GM12878 (cell line): ENCODE measurements at regions not wholly inside any gene's neighbourhood (a gene's known extent, or its start where the extent isn't known, plus 50 kb on each side); places are given as distances from the start of the nearest gene placed in this dataset.

Experiments used
- ATAC-seq: fragments of 200-7000 bp; cut with Tn5 transposase; 3 replicates; pipeline ENCODE4 v1.9.1; 2020; ENCODE audit warnings: mild to moderate bottlenecking, moderate library complexity
- BruUV-seq: library from RNA; stranded (reverse); fragments of 400-500 nt; replicated peaks from 2 replicates; lab custom pipeline; 2021; lab: Mats Ljungman, UMichigan
- CTCF ChIA-PET: fragments of 300-600 bp; sonication (Branson Sonifier 250); formaldehyde crosslinking; extraction: SDS; loops from one replicate; lab custom pipeline; 2021; ENCODE audit warnings: inconsistent platforms; lab: Yijun Ruan, JAX
- POLR2A ChIA-PET: fragments of 350-600 bp; formaldehyde crosslinking; extraction: SDS; loops from one replicate; lab custom pipeline; 2021; ENCODE audit warnings: inconsistent platforms; lab: Charles Lee
- RAD21 ChIA-PET: fragments of 300-600 bp; sonication (Branson Sonifier 250); formaldehyde crosslinking; loops from one replicate; lab custom pipeline; 2023; ENCODE audit warnings: antibody characterized with exemption; ENCODE audit not compliant: unreplicated experiment; lab: Charles Lee
- SMC1A ChIA-PET: fragments of 300-600 bp; sonication (Branson Sonifier 250); formaldehyde crosslinking; loops from one replicate; lab custom pipeline; 2023; ENCODE audit not compliant: unreplicated experiment, uncharacterized antibody; lab: Charles Lee
- DNase-seq: peaks from one replicate; pipeline ENCODE4 v3.0.0-alpha.2; 2011; ENCODE audit warnings: low read depth, low spot score
- FAIRE-seq: peaks from 3 replicates; lab custom pipeline; 2011; peaks lifted over from hg19 to GRCh38; lab: Jason Lieb, UNC
- H2AFZ ChIP-seq: 2 replicates; pipeline ENCODE4 v1.6.0; 2011; ENCODE audit warnings: low read depth, low read length, control low read depth; ENCODE audit not compliant: control insufficient read depth
- H3K27ac ChIP-seq: 2 replicates; pipeline ENCODE4 v1.5.1; 2011; ENCODE audit warnings: control low read depth; ENCODE audit not compliant: control insufficient read depth, insufficient read depth
- H3K27me3 ChIP-seq, 2 experiments: replicated peaks in 1 of 2; 2 replicates each; pipeline versions ENCODE4 v1.6.0 to v1.6.1; 2011; ENCODE audit warnings: low read length in 1 of 2; ENCODE audit not compliant: control insufficient read depth in 2 of 2, insufficient read depth in 2 of 2
- H3K36me3 ChIP-seq, 2 experiments: 2 replicates each; pipeline ENCODE4 v1.5.1; 2011; ENCODE audit warnings: low read length in 1 of 2; ENCODE audit not compliant: control insufficient read depth in 2 of 2, insufficient read depth in 2 of 2
- H3K4me1 ChIP-seq: 2 replicates; pipeline ENCODE4 v1.6.1; 2011; ENCODE audit warnings: mild to moderate bottlenecking, low read length, moderate library complexity, mixed read lengths; ENCODE audit not compliant: control insufficient read depth, insufficient read depth
- H3K4me2 ChIP-seq: 2 replicates; pipeline ENCODE4 v1.6.0; 2011; ENCODE audit warnings: control low read depth; ENCODE audit not compliant: control insufficient read depth, insufficient read depth
- H3K4me3 ChIP-seq: fragments of 200-600 bp; sonication (generic); 2 replicates; pipeline ENCODE4 v1.5.1; 2016
- H3K79me2 ChIP-seq: 2 replicates; pipeline ENCODE4 v1.6.0; 2011; ENCODE audit warnings: low read length; ENCODE audit not compliant: control insufficient read depth, insufficient read depth
- H3K9ac ChIP-seq: 2 replicates; pipeline ENCODE4 v1.8.0; 2011; ENCODE audit warnings: low read length, control low read depth, mixed read lengths; ENCODE audit not compliant: control insufficient read depth, insufficient read depth
- H3K9me3 ChIP-seq: replicated peaks from 3 replicates; pipeline ENCODE4 v1.5.1; 2011; ENCODE audit warnings: mild to moderate bottlenecking, low read length; ENCODE audit not compliant: control insufficient read depth, insufficient read depth
- H4K20me1 ChIP-seq: 2 replicates; pipeline ENCODE4 v1.6.0; 2011; ENCODE audit not compliant: control insufficient read depth, insufficient read depth
- CEBPB ChIP-seq, 2 experiments: fragments of 150-350 bp in 1 of 2; IDR thresholded peaks; 2 replicates each; pipeline ENCODE4 v1.6.1; 2012 to 2014; ENCODE audit warnings: low read depth in 2 of 2, low read length in 2 of 2, borderline replicate concordance in 1 of 2, inconsistent platforms in 1 of 2
- CEBPZ ChIP-seq: fragments of 150-350 bp; IDR thresholded peaks from 2 replicates; pipeline ENCODE4 v1.6.1; 2016; ENCODE audit warnings: low read depth, low read length
- GABPA ChIP-seq: IDR thresholded peaks from 2 replicates; pipeline ENCODE4 v1.6.1; 2014; ENCODE audit warnings: antibody characterized with exemption, low read depth, mild to moderate bottlenecking, inconsistent platforms
- MEF2A ChIP-seq: IDR thresholded peaks from 2 replicates; pipeline ENCODE4 v1.6.1; 2011; ENCODE audit warnings: low read depth, mild to moderate bottlenecking, low read length, moderate library complexity; ENCODE audit not compliant: insufficient read depth
- MYB ChIP-seq: fragments of 150-350 bp; IDR thresholded peaks from 2 replicates; pipeline ENCODE4 v1.6.1; 2014; ENCODE audit warnings: mild to moderate bottlenecking, low read depth, low read length, borderline replicate concordance
- NR2C1 ChIP-seq: fragments of 450-650 bp; IDR thresholded peaks from 2 replicates; pipeline ENCODE4 v1.6.1; 2017; ENCODE audit warnings: antibody characterized with exemption, mild to moderate bottlenecking, moderate library complexity
- PML ChIP-seq: IDR thresholded peaks from 2 replicates; pipeline ENCODE4 v1.6.1; 2012; ENCODE audit warnings: low read length, inconsistent platforms
- RB1 ChIP-seq: fragments of 450-650 bp; formaldehyde crosslinking; IDR thresholded peaks from 2 replicates; pipeline ENCODE4 v1.6.1; 2017; ENCODE audit warnings: mild to moderate bottlenecking, borderline replicate concordance
- SMAD5 ChIP-seq: IDR thresholded peaks from 2 replicates; pipeline ENCODE4 v1.6.1; 2016; ENCODE audit warnings: antibody characterized with exemption, low read depth
- SP1 ChIP-seq: IDR thresholded peaks from one replicate; pipeline ENCODE4 v1.6.1; 2011; ENCODE audit warnings: low read depth, low read length
- SPI1 ChIP-seq: IDR thresholded peaks from 2 replicates; pipeline ENCODE4 v1.6.1; 2011; ENCODE audit warnings: low read depth, mild to moderate bottlenecking, low read length, moderate library complexity, borderline replicate concordance; ENCODE audit not compliant: insufficient read depth
- SREBF2 ChIP-seq: IDR thresholded peaks from 2 replicates; pipeline ENCODE4 v1.6.1; 2012; ENCODE audit warnings: mild to moderate bottlenecking, low read length
- ZNF384 ChIP-seq: IDR thresholded peaks from 2 replicates; pipeline ENCODE4 v1.6.1; 2012; ENCODE audit warnings: low read depth, mild to moderate bottlenecking, low read length, improper control_type of control experiment, borderline replicate concordance
- WGBS: methylation state at CpG from one replicate; pipeline ENCODE4 v1.1.6; 2016; ENCODE audit warnings: low lambda C conversion rate; ENCODE audit not compliant: insufficient replicate concordance, insufficient coverage; ENCODE audit errors: missing lambda C conversion rate; 5-methylcytosine and 5-hydroxymethylcytosine counted together
- in situ Hi-C: fragments of 300-500 bp; cut with MboI; formaldehyde crosslinking; loops from 9 replicates; pipeline ENCODE4 v1.14.3; 2018; ENCODE audit warnings: mixed read lengths
- intact Hi-C: fragments of 100-400 bp; cut with micrococcal nuclease; formaldehyde crosslinking; loops from one replicate; pipeline ENCODE4 v1.14.2; 2022; ENCODE audit not compliant: unreplicated experiment
- TF ChIP-seq, protein P1 (sequence below): fragments of 450-650 bp; IDR thresholded peaks from 2 replicates; pipeline ENCODE4 v1.6.1; 2016; ENCODE audit warnings: mild to moderate bottlenecking
- TF ChIP-seq, protein P2 (sequence below): IDR thresholded peaks from 2 replicates; pipeline ENCODE4 v1.6.1; 2011; ENCODE audit warnings: low read depth, low read length, improper control_type of control experiment, borderline replicate concordance
- TF ChIP-seq, protein P3 (sequence below): IDR thresholded peaks from 2 replicates; pipeline ENCODE4 v1.6.1; 2012; ENCODE audit warnings: low read depth, low read length, improper control_type of control experiment
- TF ChIP-seq, protein P4 (sequence below): fragments of 450-650 bp; IDR thresholded peaks from 2 replicates; pipeline ENCODE4 v1.6.1; 2017; ENCODE audit warnings: low read depth, mild to moderate bottlenecking, moderate library complexity

DNA sequence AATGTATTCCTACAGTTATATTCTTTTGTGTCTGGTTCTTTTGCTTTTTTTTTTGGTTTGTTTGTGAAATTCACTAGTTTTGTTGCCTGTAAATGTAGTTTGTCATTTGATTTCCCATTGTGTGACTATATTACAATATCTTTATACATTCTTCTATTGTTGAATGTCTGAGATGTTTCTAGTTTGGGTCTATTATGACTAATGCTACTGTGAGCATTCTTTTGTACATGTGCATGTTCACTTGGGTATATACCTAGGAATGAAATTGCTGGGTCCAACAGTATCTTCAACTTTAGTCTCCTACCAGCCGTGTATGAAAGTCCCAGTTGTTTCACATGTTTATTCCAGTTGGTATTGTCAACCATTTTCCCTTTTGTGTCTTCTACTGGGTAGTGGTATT is 112.7 kb upstream of the RBMS1 start:
- Histone ChIP-seq H3K4me2 (no peak overlapping the region), H3K36me3 (no peaks in the 10 kb centered on the region), H3K4me1 (no peaks in the 10 kb centered on the region), H3K27me3 (no peaks in the 10 kb centered on the region; a peak in 1 of 4 replicates), H3K9me3 (no peaks in the 10 kb centered on the region), H3K79me2 (no peaks in the 10 kb centered on the region), H3K4me3 (no peak overlapping the region), H4K20me1 (no peaks in the 10 kb centered on the region), H3K27ac (no peak overlapping the region), H3K9ac (no peak overlapping the region), H2AFZ (no peak overlapping the region)
- TF ChIP-seq CEBPZ = no peak
- TF ChIP-seq SP1 = no peak
- no peak for TF ChIP-seq SPI1
- TF ChIP-seq, protein P1, sequence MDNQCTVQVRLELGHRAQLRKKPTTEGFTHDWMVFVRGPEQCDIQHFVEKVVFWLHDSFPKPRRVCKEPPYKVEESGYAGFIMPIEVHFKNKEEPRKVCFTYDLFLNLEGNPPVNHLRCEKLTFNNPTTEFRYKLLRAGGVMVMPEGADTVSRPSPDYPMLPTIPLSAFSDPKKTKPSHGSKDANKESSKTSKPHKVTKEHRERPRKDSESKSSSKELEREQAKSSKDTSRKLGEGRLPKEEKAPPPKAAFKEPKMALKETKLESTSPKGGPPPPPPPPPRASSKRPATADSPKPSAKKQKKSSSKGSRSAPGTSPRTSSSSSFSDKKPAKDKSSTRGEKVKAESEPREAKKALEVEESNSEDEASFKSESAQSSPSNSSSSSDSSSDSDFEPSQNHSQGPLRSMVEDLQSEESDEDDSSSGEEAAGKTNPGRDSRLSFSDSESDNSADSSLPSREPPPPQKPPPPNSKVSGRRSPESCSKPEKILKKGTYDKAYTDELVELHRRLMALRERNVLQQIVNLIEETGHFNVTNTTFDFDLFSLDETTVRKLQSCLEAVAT = no peak
- TF ChIP-seq, protein P2, sequence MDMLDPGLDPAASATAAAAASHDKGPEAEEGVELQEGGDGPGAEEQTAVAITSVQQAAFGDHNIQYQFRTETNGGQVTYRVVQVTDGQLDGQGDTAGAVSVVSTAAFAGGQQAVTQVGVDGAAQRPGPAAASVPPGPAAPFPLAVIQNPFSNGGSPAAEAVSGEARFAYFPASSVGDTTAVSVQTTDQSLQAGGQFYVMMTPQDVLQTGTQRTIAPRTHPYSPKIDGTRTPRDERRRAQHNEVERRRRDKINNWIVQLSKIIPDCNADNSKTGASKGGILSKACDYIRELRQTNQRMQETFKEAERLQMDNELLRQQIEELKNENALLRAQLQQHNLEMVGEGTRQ = no peak
- no peak for TF ChIP-seq SREBF2
- TF ChIP-seq, protein P3, sequence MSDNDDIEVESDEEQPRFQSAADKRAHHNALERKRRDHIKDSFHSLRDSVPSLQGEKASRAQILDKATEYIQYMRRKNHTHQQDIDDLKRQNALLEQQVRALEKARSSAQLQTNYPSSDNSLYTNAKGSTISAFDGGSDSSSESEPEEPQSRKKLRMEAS = no peak
- no peak for TF ChIP-seq NR2C1
- no peak for TF ChIP-seq ZNF384
- no peak for TF ChIP-seq MEF2A
- no peak for TF ChIP-seq MYB
- TF ChIP-seq, protein P4, sequence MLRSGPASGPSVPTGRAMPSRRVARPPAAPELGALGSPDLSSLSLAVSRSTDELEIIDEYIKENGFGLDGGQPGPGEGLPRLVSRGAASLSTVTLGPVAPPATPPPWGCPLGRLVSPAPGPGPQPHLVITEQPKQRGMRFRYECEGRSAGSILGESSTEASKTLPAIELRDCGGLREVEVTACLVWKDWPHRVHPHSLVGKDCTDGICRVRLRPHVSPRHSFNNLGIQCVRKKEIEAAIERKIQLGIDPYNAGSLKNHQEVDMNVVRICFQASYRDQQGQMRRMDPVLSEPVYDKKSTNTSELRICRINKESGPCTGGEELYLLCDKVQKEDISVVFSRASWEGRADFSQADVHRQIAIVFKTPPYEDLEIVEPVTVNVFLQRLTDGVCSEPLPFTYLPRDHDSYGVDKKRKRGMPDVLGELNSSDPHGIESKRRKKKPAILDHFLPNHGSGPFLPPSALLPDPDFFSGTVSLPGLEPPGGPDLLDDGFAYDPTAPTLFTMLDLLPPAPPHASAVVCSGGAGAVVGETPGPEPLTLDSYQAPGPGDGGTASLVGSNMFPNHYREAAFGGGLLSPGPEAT = no peak
- TF ChIP-seq CEBPB (IDR thresholded peaks at IDR 0.05; ENCODE audit: borderline replicate concordance in 1 of 2, low read depth in 2 of 2, low read length in 2 of 2) = no peak
- no peak for TF ChIP-seq RB1
- no peak for TF ChIP-seq SMAD5
- TF ChIP-seq PML = no peak
- TF ChIP-seq GABPA = no peak
- no TSS peak for BruUV-seq
- POLR2A ChIA-PET = no interaction called here
- RAD21 ChIA-PET = no interaction called here
- ATAC-seq = no peak
- no peak for DNase-seq
- 0% methylated on average over 1 of the region's 1 CpG for WGBS
- no peak for FAIRE-seq
- intact Hi-C loops = no loop called here
- CTCF ChIA-PET = interaction anchor here (0.6 kb wide), 1 partner anchor 305 kb away, joined by 5 read pairs; no protein-coding TSS in a partner anchor
- SMC1A ChIA-PET = no interaction called here
- in situ Hi-C loops = no loop called here
